ENCODE measurements at regions not wholly inside any gene's neighbourhood (a gene's known extent, or its start where the extent isn't known, plus 50 kb on each side); places are given as distances from the start of the nearest gene placed in this dataset.

DNA sequence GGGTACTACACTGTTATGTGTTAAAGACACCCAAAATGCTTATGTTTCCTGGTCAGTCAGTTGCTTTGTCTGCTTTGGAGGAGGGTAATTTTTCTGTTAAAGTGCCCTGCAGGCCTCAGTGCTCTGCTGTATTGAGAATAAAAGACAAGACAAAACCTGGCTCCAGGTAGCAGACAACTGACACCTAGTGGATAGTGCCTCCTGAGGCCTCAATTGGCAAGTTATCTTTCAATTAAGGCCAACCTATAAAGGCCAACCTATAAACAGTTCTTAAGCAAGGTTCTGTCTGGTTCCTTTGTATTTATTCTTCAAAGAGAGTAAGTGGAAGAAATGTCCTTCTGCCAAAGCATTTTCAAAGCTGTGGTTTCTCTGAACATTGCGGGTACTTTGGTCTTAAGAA lies 773.8 kb downstream of the MECOM start:
- Histone ChIP-seq H4K8ac (ENCODE audit: low read depth in 2 of 2, low read length in 2 of 2) (no peak overlapping the region), H3K36me3 (ENCODE audit: control insufficient read depth, insufficient read depth, low read length) (no peaks in the 10 kb centered on the region), H3K18ac (ENCODE audit: low read depth, low read length) (no peak overlapping the region), H3K23ac (ENCODE audit: low read depth, low read length) (no peak overlapping the region), H3K4me2 (ENCODE audit: low read depth, low read length) (no peak overlapping the region), H3K27ac (ENCODE audit: insufficient read depth, low read length) (no peak overlapping the region), H2BK120ac (ENCODE audit: low read depth, low read length) (no peak overlapping the region), H2AK5ac (ENCODE audit: low read depth, low read length) (no peak overlapping the region), H3K56ac (ENCODE audit: extremely low read depth, insufficient read depth, low read length) (no peak overlapping the region), H2BK20ac (ENCODE audit: low read depth, low read length) (no peak overlapping the region), H3K27me3 (ENCODE audit: control insufficient read depth, insufficient read depth, low read length) (no peaks in the 10 kb centered on the region), H3K9me3 (ENCODE audit: control insufficient read depth, insufficient read depth, low read length) (no peaks in the 10 kb centered on the region), H3K9ac (ENCODE audit: low read depth, low read length) (no peak overlapping the region), H2BK15ac (ENCODE audit: low read depth, low read length) (no peak overlapping the region), H2AFZ (replicated peaks; ENCODE audit: low read length, poor library complexity) (no peak overlapping the region), H3K4ac (ENCODE audit: low read depth, low read length) (no peak overlapping the region), H3K14ac (replicated peaks; ENCODE audit: low read depth, low read length) (no peak overlapping the region), H4K5ac (ENCODE audit: low read depth, low read length) (no peak overlapping the region), H2BK5ac (ENCODE audit: low read depth, low read length, poor library complexity, severe bottlenecking) (no peak overlapping the region), H4K91ac (ENCODE audit: insufficient read depth, low read depth, low read length) (no peak overlapping the region), H3K4me3 (ENCODE audit: insufficient read depth, low read depth, low read length) (no peak overlapping the region), H3K9me1 (ENCODE audit: insufficient read depth, low read length) (no peaks in the 10 kb centered on the region; the same call in 1 of the 2 replicates), H2AK9ac (replicated peaks; ENCODE audit: low read depth, low read length, poor library complexity) (no peak overlapping the region), H4K20me1 (ENCODE audit: insufficient read depth, low read length) (no peaks in the 10 kb centered on the region), H3K4me1 (ENCODE audit: control insufficient read depth, insufficient read depth, low read length) (no peaks in the 10 kb centered on the region; the same call in 1 of the 2 replicates), H3K79me1 (ENCODE audit: low read depth in 1 of 2, low read length in 2 of 2) (no peaks in the 10 kb centered on the region)
- BruUV-seq (replicated peaks) = no TSS peak
- in situ Hi-C loops (cut with MboI; ENCODE audit: low sequenced_read_pairs) (no loop called here), intact Hi-C loops (cut with micrococcal nuclease) (no loop called here), dilution Hi-C loops (cut with HindIII; ENCODE audit: low sequenced_read_pairs, unreplicated experiment) (no loop called here)
- DNase-seq (no peak), ATAC-seq (ENCODE audit: low read depth) (no peak)
- ChIA-PET CTCF (interaction anchor here (0.6 kb wide), 2 partner anchors 24 to 92 kb away, joined by 3 to 4 read pairs; no protein-coding TSS in a partner anchor), POLR2A (ENCODE audit: unreplicated experiment) (no interaction called here)
- no CpG with 5 or more reads among the region's 1 CpG for WGBS, 2 experiments (ENCODE audit: extremely low coverage in 2 of 2, insufficient read length in 1 of 2)
- TF ChIP-seq POLR2A (IDR thresholded peaks at IDR 0.05; ENCODE audit: low read depth, low read length) = no peak
- no peak for TF ChIP-seq MXI1 (IDR thresholded peaks at IDR 0.05; ENCODE audit: borderline replicate concordance, low read depth, low read length)
- no peak for TF ChIP-seq CEBPB (IDR thresholded peaks at IDR 0.05; ENCODE audit: low read depth, low read length)
- TF ChIP-seq MAFK (IDR thresholded peaks at IDR 0.05; ENCODE audit: low read depth, low read length) = no peak
- no peak for TF ChIP-seq SMC3 (IDR thresholded peaks at IDR 0.05; ENCODE audit: low read depth, low read length)
- TF ChIP-seq, protein P1, sequence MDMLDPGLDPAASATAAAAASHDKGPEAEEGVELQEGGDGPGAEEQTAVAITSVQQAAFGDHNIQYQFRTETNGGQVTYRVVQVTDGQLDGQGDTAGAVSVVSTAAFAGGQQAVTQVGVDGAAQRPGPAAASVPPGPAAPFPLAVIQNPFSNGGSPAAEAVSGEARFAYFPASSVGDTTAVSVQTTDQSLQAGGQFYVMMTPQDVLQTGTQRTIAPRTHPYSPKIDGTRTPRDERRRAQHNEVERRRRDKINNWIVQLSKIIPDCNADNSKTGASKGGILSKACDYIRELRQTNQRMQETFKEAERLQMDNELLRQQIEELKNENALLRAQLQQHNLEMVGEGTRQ (IDR thresholded peaks at IDR 0.05; ENCODE audit: low read depth, low read length) = no peak
- no peak for TF ChIP-seq BHLHE40 (IDR thresholded peaks at IDR 0.05; ENCODE audit: low read depth, low read length)
- TF ChIP-seq FOS (IDR thresholded peaks at IDR 0.05; ENCODE audit: low read depth, low read length) = no peak
- TF ChIP-seq RCOR1 (IDR thresholded peaks at IDR 0.05; ENCODE audit: insufficient replicate concordance, low read length) = no peak
- TF ChIP-seq RFX5 (IDR thresholded peaks at IDR 0.05; ENCODE audit: low read depth, low read length) = no peak
- no peak for TF ChIP-seq RAD21 (IDR thresholded peaks at IDR 0.05; ENCODE audit: low read length)
- TF ChIP-seq, protein P2, sequence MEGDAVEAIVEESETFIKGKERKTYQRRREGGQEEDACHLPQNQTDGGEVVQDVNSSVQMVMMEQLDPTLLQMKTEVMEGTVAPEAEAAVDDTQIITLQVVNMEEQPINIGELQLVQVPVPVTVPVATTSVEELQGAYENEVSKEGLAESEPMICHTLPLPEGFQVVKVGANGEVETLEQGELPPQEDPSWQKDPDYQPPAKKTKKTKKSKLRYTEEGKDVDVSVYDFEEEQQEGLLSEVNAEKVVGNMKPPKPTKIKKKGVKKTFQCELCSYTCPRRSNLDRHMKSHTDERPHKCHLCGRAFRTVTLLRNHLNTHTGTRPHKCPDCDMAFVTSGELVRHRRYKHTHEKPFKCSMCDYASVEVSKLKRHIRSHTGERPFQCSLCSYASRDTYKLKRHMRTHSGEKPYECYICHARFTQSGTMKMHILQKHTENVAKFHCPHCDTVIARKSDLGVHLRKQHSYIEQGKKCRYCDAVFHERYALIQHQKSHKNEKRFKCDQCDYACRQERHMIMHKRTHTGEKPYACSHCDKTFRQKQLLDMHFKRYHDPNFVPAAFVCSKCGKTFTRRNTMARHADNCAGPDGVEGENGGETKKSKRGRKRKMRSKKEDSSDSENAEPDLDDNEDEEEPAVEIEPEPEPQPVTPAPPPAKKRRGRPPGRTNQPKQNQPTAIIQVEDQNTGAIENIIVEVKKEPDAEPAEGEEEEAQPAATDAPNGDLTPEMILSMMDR (conservative IDR thresholded peaks at IDR 0.05; ENCODE audit: low read depth, low read length) = no peak
- no peak for TF ChIP-seq MAZ (IDR thresholded peaks at IDR 0.05; ENCODE audit: borderline replicate concordance, low read depth, low read length)
- TF ChIP-seq NFE2L2 (IDR thresholded peaks at IDR 0.05; ENCODE audit: low read depth, low read length) = no peak
- no peak for TF ChIP-seq CHD1 (IDR thresholded peaks at IDR 0.05; ENCODE audit: low read depth, low read length)
